GM10266 (cell line): ENCODE measurements at regions not wholly inside any gene's neighbourhood (a gene's known extent, or its start where the extent isn't known, plus 50 kb on each side); places are given as distances from the start of the nearest gene placed in this dataset.

Experiments used
- DNase-seq: peaks from one replicate; pipeline ENCODE4 v3.0.0; 2012; ENCODE audit errors: extremely low spot score
- TF ChIP-seq, protein P1 (sequence below): IDR thresholded peaks from 2 replicates; pipeline ENCODE4 v1.5.1; 2012; ENCODE audit warnings: mild to moderate bottlenecking, low read depth; ENCODE audit not compliant: control insufficient read depth, insufficient read depth; ENCODE audit errors: missing control alignments

GRCh38 chr12:98280621-98281020, 234.8 kb upstream of the TMPO start:
- DNase-seq: no peak
- TF ChIP-seq, protein P1, sequence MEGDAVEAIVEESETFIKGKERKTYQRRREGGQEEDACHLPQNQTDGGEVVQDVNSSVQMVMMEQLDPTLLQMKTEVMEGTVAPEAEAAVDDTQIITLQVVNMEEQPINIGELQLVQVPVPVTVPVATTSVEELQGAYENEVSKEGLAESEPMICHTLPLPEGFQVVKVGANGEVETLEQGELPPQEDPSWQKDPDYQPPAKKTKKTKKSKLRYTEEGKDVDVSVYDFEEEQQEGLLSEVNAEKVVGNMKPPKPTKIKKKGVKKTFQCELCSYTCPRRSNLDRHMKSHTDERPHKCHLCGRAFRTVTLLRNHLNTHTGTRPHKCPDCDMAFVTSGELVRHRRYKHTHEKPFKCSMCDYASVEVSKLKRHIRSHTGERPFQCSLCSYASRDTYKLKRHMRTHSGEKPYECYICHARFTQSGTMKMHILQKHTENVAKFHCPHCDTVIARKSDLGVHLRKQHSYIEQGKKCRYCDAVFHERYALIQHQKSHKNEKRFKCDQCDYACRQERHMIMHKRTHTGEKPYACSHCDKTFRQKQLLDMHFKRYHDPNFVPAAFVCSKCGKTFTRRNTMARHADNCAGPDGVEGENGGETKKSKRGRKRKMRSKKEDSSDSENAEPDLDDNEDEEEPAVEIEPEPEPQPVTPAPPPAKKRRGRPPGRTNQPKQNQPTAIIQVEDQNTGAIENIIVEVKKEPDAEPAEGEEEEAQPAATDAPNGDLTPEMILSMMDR: no peak

DNA sequence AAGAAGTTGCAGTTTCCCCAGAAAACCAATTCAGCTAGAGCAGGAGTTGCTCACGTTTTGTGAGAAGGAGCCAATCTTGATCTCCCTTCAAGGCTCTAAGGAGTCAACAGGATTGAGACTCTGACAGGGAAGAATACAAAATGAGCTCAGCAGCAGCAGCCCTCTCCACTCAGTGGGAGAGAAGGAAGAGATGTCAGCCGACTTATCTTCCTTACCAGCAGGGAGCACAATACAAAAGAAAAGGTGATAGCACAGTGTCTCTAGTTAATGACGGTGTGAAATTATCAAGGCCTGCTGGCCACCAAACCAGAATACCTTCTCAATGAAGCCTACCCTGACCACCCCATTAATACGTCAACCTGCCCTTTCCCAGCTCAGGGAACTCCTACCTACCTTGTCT, 223.6 kb upstream of the TMPO start:
- TF ChIP-seq, protein P1: no peak
- DNase-seq: no peak

- TF ChIP-seq, protein P1: no peak
- no peak for DNase-seq
Observed at GRCh38 chr12:98294051-98294805, 221.2 kb upstream of the TMPO start.

GRCh38 chr12:98295681-98296080, 219.7 kb upstream of the TMPO start:
- DNase-seq: no peak

DNA sequence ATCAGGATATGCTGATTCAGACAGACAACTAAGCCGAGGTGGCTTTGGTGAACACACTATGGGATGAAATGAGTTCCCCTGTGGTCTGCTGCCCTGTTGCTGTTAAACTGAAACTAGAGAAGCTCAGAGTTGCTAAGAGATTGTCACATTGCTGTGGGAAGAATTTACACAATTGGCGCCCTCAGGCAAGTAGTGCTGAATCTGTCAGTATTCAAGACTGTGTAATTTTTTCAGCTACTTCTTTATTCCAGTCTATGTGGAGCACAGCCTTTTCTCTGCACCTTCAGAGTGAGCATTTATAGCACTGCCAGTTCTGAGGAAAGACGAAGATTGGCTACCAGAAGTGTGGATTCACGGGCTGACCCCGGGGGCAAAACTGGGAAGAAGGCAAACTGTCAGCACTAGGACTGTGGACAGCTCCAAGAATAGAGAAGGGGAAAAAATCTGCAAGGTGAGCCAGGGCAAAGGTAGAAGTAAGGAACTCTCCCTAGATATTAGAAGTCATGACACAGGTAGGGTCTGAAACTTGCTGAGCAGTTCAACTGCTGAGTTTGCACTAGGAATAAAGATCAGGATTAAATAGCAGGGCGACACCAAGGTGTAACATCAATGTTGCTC, 218.8 kb upstream of the TMPO start:
- no peak for DNase-seq
- TF ChIP-seq, protein P1: no peak

More at GRCh38 chr12:98295681-98296080, 219.7 kb upstream of the TMPO start:
- TF ChIP-seq, protein P1: no peak

DNA sequence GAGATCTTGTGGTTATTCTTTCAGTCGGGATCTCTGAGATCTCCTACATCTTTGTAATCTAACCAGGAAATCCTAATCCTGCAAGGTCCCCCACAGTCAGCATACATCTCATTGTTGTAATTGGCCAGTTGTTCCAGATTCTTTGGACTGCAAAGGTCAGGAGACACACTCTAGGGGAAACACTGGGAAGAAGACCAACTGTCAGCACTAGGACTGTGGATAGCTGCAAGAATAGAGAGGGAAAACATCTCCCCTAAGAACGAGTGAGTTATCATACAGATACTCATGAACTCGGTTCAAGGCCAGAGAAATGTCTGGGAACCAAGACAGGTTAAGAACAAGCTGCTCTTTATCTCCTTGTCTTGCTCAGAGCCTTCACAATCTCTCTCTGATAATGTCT, 217.9 kb upstream of the TMPO start:
- TF ChIP-seq, protein P1: no peak
- DNase-seq: no peak

DNA sequence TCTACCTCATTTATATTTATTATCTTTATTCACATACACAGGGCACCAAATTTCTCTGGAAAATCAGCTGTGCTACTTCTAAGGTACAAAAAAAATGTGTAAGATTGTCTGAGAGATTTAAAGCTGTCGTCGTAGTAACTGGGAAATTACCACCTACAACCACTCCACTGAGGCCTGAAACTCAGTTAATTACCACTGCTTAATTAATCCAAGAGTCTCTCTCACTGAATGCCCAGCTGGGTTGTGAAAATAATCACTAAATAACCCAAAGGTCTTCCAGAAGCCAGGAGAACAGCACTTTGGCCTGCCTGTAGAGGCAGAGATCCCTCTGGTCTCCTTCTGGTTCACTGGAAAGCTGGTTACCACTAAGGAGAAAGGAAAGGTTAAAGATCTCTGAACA, 207.2 kb upstream of the TMPO start:
- no peak for DNase-seq

More for the DNA sequence above, 207.2 kb upstream of the TMPO start:
- TF ChIP-seq, protein P1: no peak
